HG02610 (cell line): ENCODE measurements at regions not wholly inside any gene's neighbourhood (a gene's known extent, or its start where the extent isn't known, plus 50 kb on each side); places are given as distances from the start of the nearest gene placed in this dataset.
"Not testable (repeated sequence)": the region's sequence is repeated elsewhere in the genome, so short reads cannot be mapped to it uniquely, and the experiment has no call there.

Experiments used
- ATAC-seq: cut with Tn5 transposase; IDR thresholded peaks from one replicate; pipeline ENCODE4 v1.9.1; 2021; ENCODE audit warnings: mild to moderate bottlenecking, moderate library complexity; ENCODE audit not compliant: unreplicated experiment

DNA sequence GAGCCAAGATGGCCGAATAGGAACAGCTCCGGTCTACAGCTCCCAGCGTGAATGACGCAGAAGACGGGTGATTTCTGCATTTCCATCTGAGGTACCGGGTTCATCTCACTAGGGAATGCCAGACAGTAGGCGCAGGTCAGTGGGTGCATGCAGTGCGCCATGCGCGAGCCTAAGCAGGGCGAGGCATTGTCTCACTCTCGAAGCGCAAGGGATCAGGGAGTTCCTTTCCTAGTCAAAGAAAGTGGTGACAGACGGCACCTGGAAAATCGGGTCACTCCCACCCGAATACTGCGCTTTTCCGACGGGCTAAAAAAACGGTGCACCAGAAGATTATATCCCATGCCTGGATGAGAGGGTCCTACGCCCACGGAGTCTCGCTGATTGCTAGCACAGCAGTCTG is 600.1 kb downstream of the PRR16 start:
- not testable (repeated sequence) for ATAC-seq

- no peak for ATAC-seq
Measured at GRCh38 chr5:121086671-121087070, 622.6 kb downstream of the PRR16 start.

- no peak for ATAC-seq
Measured at GRCh38 chr5:121087560-121087959, 623.5 kb downstream of the PRR16 start.

GRCh38 chr5:121088341-121088740 is 624.2 kb downstream of the PRR16 start:
- no peak for ATAC-seq

- ATAC-seq: no peak
Measured at GRCh38 chr5:121090822-121091221, 626.7 kb downstream of the PRR16 start.

- ATAC-seq: no peak
Measured at GRCh38 chr5:121100931-121101330, 636.8 kb downstream of the PRR16 start.

- ATAC-seq: no peak
Measured at GRCh38 chr5:121105921-121106320, 641.8 kb downstream of the PRR16 start.

- ATAC-seq: not testable (repeated sequence)
Measured at GRCh38 chr5:121106721-121107690, 642.9 kb downstream of the PRR16 start.

- no peak for ATAC-seq
Measured at GRCh38 chr5:121108725-121109124, 644.6 kb downstream of the PRR16 start.

DNA sequence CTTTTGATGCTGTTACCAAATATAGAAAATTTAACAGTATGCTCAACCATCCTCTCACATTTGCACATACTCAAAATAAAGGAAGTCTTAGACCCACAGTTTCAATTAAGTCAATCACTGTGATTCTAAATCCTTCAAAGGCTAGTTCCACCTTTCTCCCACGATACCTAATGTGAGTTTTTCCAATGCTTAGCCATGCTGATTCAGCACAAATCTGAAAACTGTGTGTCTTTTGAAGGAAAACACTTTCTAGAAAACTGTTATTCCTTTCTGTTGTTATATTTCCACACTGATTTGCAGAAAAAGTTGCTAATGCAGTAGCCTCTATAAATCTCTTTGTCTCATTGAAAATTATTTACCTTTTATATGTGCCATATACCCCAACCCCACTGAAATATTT is 645.7 kb downstream of the PRR16 start:
- ATAC-seq: no peak

DNA sequence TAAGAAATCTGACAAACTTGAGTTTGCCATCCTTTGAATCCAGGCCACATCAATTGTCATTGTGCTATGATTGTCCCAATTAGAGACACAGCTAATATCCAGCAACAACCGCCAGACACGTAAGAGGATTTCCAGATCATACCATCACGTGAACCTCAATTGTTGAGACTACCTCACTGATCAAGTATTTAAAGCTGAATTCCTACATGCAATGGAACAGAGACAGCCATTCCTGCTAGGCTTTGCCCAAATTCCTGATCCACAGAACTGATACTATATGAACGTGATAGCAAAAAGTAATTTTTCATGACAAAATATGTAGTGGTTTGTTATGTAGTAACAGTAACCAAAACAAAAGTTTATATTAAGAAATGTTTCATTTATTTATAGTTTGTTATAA is 657.7 kb downstream of the PRR16 start:
- ATAC-seq: no peak

GRCh38 chr5:121138495-121138907 is 674.4 kb downstream of the PRR16 start:
- no peak for ATAC-seq

GRCh38 chr5:121138952-121139351 is 674.9 kb downstream of the PRR16 start:
- no peak for ATAC-seq

DNA sequence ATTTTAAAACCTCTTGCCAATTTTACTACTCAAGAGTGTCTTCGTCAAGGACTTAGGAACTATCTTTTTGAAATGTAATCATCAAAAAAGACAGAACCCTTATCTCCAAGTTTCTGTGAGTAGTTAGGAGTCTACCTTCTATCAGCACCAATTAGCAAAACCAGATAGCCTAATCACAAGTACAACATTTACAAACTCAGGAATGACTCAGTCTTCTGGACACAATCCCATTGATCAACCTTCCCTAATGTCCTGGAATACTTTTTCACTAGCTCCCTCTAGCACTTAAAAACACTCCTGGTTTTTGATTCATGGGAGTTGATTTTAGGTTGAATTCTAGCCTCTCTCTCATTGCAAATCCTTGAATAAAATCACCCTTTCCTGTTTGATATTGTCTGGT is 680.7 kb downstream of the PRR16 start:
- no peak for ATAC-seq

- no peak for ATAC-seq
Measured at GRCh38 chr5:121151534-121151933, 687.4 kb downstream of the PRR16 start.

- ATAC-seq: peak; percentile 57
Measured at GRCh38 chr5:121152411-121152810, 688.3 kb downstream of the PRR16 start.

DNA sequence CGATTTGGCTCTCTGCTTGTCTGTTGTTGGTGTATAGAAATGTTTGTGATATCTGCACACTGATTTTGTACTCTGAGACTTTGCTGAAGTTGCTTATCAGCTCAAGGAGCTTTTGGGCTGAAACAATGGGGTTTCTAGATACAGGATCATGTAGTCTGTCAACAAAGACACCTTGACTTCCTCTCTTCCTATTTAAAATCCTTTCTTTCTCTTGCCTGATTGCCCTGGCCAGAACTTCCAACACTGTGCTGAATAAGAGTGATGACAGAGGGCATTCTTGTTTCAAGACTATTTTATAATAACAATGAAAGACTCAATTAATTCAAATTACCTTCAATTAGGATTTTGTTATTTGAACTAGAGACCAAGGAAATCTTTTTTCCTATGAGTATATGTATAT is 692.5 kb downstream of the PRR16 start:
- ATAC-seq: no peak

GRCh38 chr5:121158451-121158850 is 693.2 kb upstream of the FTMT start:
- ATAC-seq: no peak

- no peak for ATAC-seq
Measured at GRCh38 chr5:121160591-121160990, 691.1 kb upstream of the FTMT start.

- no peak for ATAC-seq
Measured at GRCh38 chr5:121164632-121165031, 687.0 kb upstream of the FTMT start.

DNA sequence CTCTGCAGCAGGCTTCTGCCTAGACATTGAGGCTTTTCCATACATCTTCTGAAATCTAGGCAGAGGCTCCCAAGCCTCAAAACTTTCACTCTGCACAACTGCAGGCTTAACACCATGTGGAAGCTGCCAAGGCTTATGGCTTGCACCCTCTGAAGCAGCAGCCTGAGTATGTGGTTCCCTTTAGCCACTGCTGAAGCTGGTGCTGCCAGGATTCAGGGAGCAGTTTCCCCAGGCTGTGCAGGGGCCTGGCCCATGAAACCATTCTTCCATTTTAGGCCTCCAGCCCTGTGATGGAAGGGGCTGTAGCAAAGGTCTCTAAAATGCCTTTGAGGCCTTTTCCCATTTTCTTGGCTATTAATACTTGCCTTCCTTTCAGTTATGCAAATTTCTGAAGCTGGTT is 680.3 kb upstream of the FTMT start:
- ATAC-seq: no peak

- ATAC-seq: no peak
Measured at GRCh38 chr5:121171834-121172233, 679.8 kb upstream of the FTMT start.

DNA sequence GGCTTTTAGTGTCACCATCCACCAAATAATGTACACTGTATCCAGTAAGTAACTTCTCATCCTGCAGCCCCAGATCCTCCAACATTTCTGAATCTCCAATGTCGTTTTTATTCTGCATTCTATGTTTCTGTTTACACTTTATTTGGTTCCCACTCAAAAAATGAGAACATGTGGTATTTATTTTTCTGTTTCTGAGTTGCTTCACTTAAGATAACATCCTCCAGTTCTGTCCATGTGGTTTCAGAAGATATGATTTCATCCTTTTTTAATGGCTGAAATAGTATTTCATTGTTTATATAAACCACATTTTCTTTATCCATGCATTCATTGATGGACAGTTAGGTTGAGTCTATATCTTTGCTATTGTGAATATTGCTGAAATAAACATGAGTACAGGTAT is 677.3 kb upstream of the FTMT start:
- no peak for ATAC-seq
